HepG2 (cell line): ENCODE measurements at regions not wholly inside any gene's neighbourhood (a gene's known extent, or its start where the extent isn't known, plus 50 kb on each side); places are given as distances from the start of the nearest gene placed in this dataset.

Experiments used
- JUN ChIP-seq: sonication (generic); formaldehyde crosslinking; IDR thresholded peaks from 2 replicates; pipeline ENCODE4 v1.4.0; 2020; ENCODE audit warnings: mild to moderate bottlenecking, missing genetic modification reagents
- POLR2A ChIP-seq, 2 experiments: IDR thresholded peaks; 2 replicates each; pipeline ENCODE4 v1.6.1; 2011; ENCODE audit warnings: low read depth in 2 of 2, low read length in 2 of 2, mild to moderate bottlenecking in 1 of 2, moderate library complexity in 1 of 2; ENCODE audit not compliant: insufficient read depth in 1 of 2
- XBP1 ChIP-seq: sonication (generic); formaldehyde crosslinking; IDR thresholded peaks from 2 replicates; pipeline ENCODE4 v1.5.0; 2020; ENCODE audit warnings: missing genetic modification reagents
- ZNF496 ChIP-seq: sonication (generic); formaldehyde crosslinking; IDR thresholded peaks from 2 replicates; pipeline ENCODE4 v1.8.1; 2023; ENCODE audit warnings: mild to moderate bottlenecking, moderate library complexity, missing genetic modification reagents; ENCODE audit not compliant: insufficient replicate concordance
- TF ChIP-seq, protein P1 (sequence below): sonication (generic); formaldehyde crosslinking; IDR thresholded peaks from 2 replicates; pipeline ENCODE4 v1.4.0; 2020; ENCODE audit warnings: missing genetic modification reagents

DNA sequence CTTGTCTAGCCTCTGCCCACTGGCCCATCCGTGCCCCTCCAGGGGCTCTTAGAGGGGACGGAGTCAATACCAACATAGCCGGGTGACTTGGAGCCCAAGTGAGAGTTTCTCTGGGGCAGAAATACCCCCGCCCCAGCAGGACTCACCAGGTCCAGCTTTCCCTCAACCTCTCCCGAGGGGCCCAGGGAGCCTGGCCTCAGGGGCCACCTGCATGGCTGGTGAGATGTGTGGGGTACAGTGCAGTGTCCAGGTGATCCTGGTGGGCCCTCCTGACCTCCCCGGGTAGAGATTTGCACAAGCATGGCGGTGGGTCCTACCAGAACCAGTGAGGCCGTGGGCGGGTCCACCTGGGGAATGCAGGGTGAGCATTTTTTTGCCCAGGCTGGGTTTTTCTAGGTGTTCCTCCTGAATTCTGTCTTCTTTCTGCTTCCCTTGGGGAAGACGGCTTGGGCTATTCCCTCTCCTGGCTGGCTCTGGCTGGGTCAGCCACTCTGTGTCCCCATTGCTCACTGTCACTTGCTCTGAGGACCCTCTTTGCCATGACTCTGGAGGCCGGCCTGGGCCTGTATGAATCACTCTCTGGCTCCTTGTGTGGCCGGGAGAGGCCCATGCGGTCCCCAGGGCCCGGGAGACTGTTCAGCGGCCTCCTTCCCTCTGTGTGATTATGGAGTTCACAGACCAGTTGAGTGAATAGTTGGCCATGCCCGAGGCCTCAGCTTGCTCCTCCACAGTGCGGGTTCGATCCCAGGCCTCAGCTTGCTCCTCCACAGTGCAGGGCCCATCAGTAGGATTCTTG, 71.0 kb upstream of the NKX1-1 start:
- TF ChIP-seq, protein P1, sequence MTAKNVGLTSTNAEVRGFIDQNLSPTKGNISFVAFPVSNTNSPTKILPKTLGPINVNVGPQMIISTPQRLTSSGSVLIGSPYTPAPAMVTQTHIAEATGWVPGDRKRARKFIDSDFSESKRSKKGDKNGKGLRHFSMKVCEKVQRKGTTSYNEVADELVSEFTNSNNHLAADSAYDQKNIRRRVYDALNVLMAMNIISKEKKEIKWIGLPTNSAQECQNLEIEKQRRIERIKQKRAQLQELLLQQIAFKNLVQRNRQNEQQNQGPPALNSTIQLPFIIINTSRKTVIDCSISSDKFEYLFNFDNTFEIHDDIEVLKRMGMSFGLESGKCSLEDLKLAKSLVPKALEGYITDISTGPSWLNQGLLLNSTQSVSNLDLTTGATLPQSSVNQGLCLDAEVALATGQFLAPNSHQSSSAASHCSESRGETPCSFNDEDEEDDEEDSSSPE (CRISPR knock-in tag): no peak
- TF ChIP-seq JUN (CRISPR knock-in tag): no peak
- TF ChIP-seq ZNF496: no peak
- no peak for TF ChIP-seq XBP1
- TF ChIP-seq POLR2A (IDR thresholded peaks at IDR 0.05; ENCODE audit: insufficient read depth in 1 of 2, low read depth in 2 of 2, low read length in 2 of 2): no peak
